ENCODE measurements at regions not wholly inside any gene's neighbourhood (a gene's known extent, or its start where the extent isn't known, plus 50 kb on each side); places are given as distances from the start of the nearest gene placed in this dataset.

DNA sequence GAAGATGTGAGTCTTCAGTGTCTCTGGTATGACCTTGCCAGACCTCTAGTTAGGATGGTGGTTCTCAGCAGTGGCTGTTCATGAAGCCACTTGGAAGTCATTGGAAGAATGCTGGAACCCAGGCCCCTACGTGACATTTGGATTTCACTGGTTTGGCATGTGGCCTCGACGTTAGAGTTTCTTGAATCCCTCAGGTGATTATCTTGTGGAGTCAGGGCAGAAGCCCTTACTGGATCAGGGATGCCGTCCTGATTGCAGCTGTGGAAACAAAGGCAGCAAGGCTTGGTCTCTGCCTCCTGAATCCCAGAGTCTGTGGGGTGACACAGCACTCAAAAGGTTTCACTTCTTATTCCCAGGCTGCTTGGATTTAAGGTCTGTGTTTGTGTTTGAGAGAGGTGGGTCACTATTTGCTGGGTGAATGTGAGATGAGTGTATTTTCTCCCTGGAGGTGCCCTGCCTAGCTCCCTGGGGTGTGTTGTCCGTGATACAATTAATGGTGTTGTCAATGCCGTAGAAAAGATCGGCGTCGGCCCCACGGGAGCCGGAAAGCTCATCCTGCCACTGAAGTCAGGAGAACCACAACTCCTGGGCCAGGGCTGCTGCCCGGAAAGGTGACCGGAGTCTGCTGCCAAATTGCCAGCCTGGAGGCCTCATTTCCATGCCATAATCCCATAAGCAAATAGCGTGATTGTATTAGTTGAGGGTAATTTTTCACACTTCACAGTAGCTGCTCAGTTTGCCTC, 939.0 kb downstream of the BRD1 start:
- Histone ChIP-seq H3K9me3 (ENCODE audit: control insufficient read depth in 1 of 2, insufficient read depth in 1 of 2, low read depth in 1 of 2, low read length in 2 of 2) (no peaks in the 10 kb centered on the region), H3K9ac (ENCODE audit: low read length) (no peak overlapping the region), H3K4me2 (ENCODE audit: low read length) (no peak overlapping the region), H3K9me2 (ENCODE audit: insufficient read depth) (no peaks in the 10 kb centered on the region), H3K27me3 (ENCODE audit: insufficient read depth, low read length) (peaks cover 11% of the 10 kb centered on the region; the same call in 1 of the 2 replicates), H2AFZ (ENCODE audit: low read depth, low read length, poor library complexity, severe bottlenecking) (no peak overlapping the region), H3K4me3 (replicated peaks in 1 of 2; ENCODE audit: low read depth in 1 of 2, low read length in 2 of 2) (no peak overlapping the region), H3K4me1 (ENCODE audit: control insufficient read depth in 1 of 2, insufficient read depth in 2 of 2, low read length in 2 of 2) (no peaks in the 10 kb centered on the region), H3K79me2 (ENCODE audit: insufficient read depth, low read length) (no peaks in the 10 kb centered on the region), H4K20me1 (ENCODE audit: insufficient read depth) (no peaks in the 10 kb centered on the region), H3K27ac (ENCODE audit: low read depth, low read length) (no peak overlapping the region), H3K36me3 (ENCODE audit: control insufficient read depth in 1 of 2, insufficient read depth in 2 of 2, low read length in 2 of 2) (no peaks in the 10 kb centered on the region)
- DNase-seq (ENCODE audit: low read depth, low spot score) = no peak
- no TSS peak for BruUV-seq (replicated peaks)
- TF ChIP-seq, protein P1, sequence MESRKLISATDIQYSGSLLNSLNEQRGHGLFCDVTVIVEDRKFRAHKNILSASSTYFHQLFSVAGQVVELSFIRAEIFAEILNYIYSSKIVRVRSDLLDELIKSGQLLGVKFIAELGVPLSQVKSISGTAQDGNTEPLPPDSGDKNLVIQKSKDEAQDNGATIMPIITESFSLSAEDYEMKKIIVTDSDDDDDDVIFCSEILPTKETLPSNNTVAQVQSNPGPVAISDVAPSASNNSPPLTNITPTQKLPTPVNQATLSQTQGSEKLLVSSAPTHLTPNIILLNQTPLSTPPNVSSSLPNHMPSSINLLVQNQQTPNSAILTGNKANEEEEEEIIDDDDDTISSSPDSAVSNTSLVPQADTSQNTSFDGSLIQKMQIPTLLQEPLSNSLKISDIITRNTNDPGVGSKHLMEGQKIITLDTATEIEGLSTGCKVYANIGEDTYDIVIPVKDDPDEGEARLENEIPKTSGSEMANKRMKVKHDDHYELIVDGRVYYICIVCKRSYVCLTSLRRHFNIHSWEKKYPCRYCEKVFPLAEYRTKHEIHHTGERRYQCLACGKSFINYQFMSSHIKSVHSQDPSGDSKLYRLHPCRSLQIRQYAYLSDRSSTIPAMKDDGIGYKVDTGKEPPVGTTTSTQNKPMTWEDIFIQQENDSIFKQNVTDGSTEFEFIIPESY (IDR thresholded peaks at IDR 0.05; ENCODE audit: extremely low read depth, insufficient replicate concordance, low read length) = no peak
- TF ChIP-seq POLR2AphosphoS5 (IDR thresholded peaks at IDR 0.05; ENCODE audit: low read depth, low read length) = no peak
- TF ChIP-seq EGR1 (IDR thresholded peaks at IDR 0.05; ENCODE audit: low read depth) = no peak
- no peak for TF ChIP-seq RAD21 (IDR thresholded peaks at IDR 0.05; ENCODE audit: low read depth)
- TF ChIP-seq, protein P2, sequence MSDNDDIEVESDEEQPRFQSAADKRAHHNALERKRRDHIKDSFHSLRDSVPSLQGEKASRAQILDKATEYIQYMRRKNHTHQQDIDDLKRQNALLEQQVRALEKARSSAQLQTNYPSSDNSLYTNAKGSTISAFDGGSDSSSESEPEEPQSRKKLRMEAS (IDR thresholded peaks at IDR 0.05) = no peak
- no peak for TF ChIP-seq EZH2phosphoT487 (IDR thresholded peaks at IDR 0.05; ENCODE audit: borderline replicate concordance)
- no peak for TF ChIP-seq SRF (IDR thresholded peaks at IDR 0.05; ENCODE audit: low read depth)
- TF ChIP-seq SP1 (IDR thresholded peaks at IDR 0.05; ENCODE audit: low read depth) = no peak
- TF ChIP-seq, protein P3, sequence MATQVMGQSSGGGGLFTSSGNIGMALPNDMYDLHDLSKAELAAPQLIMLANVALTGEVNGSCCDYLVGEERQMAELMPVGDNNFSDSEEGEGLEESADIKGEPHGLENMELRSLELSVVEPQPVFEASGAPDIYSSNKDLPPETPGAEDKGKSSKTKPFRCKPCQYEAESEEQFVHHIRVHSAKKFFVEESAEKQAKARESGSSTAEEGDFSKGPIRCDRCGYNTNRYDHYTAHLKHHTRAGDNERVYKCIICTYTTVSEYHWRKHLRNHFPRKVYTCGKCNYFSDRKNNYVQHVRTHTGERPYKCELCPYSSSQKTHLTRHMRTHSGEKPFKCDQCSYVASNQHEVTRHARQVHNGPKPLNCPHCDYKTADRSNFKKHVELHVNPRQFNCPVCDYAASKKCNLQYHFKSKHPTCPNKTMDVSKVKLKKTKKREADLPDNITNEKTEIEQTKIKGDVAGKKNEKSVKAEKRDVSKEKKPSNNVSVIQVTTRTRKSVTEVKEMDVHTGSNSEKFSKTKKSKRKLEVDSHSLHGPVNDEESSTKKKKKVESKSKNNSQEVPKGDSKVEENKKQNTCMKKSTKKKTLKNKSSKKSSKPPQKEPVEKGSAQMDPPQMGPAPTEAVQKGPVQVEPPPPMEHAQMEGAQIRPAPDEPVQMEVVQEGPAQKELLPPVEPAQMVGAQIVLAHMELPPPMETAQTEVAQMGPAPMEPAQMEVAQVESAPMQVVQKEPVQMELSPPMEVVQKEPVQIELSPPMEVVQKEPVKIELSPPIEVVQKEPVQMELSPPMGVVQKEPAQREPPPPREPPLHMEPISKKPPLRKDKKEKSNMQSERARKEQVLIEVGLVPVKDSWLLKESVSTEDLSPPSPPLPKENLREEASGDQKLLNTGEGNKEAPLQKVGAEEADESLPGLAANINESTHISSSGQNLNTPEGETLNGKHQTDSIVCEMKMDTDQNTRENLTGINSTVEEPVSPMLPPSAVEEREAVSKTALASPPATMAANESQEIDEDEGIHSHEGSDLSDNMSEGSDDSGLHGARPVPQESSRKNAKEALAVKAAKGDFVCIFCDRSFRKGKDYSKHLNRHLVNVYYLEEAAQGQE (IDR thresholded peaks at IDR 0.05; ENCODE audit: low read depth) = no peak
- no peak for TF ChIP-seq CEBPB (IDR thresholded peaks at IDR 0.05; ENCODE audit: low read depth)
- no peak for TF ChIP-seq ELF1 (IDR thresholded peaks at IDR 0.05; ENCODE audit: borderline replicate concordance, low read depth)
- TF ChIP-seq SIN3A (IDR thresholded peaks at IDR 0.05; ENCODE audit: low read depth) = no peak
- no peak for TF ChIP-seq JUND (IDR thresholded peaks at IDR 0.05)
- no peak for TF ChIP-seq EZH2 (IDR thresholded peaks at IDR 0.05)
- intact Hi-C loops (cut with micrococcal nuclease) = no loop called here
- ChIA-PET POLR2A (no interaction called here), CTCF (no interaction called here), RAD21 (ENCODE audit: low non-redundant PET in 1 of 2, low total read pairs in 2 of 2, uncharacterized antibody in 2 of 2, unreplicated experiment in 2 of 2) (no interaction called here)
- ATAC-seq = no peak
